ENCODE measurements at regions not wholly inside any gene's neighbourhood (a gene's known extent, or its start where the extent isn't known, plus 50 kb on each side); places are given as distances from the start of the nearest gene placed in this dataset.
A peak's percentile ranks its signal among the peaks of the same experiment; 100 is the strongest.

GRCh38 chr2:190742431-190742830 is 93.5 kb downstream of the NAB1 start:
- DNase-seq (no peak), ATAC-seq (replicated peaks in 1 of 4) (no peak)
- Mint-ChIP-seq H3K4me3 (no peak overlapping the region), H3K9me3 (no peaks in the 10 kb centered on the region), H3K27me3 (no peaks in the 10 kb centered on the region), H3K27ac (no peak overlapping the region), H3K4me1 (peaks cover 0 to 10% (median 0%) of the 10 kb centered on the region in 3 donors), H3K36me3 (no peaks in the 10 kb centered on the region)
- no peaks in the 10 kb centered on the region for H3K36me3 ChIP-seq (ENCODE audit: control insufficient read depth in 2 of 2, extremely low read depth in 1 of 2, insufficient read depth in 1 of 2, low read length in 1 of 2)
- H3K4me3 ChIP-seq (ENCODE audit: control insufficient read depth in 1 of 2, extremely low read depth in 1 of 2, low read length in 1 of 2), result no peak overlapping the region
- H3K27ac ChIP-seq (ENCODE audit: low read length), result no peak overlapping the region
- no peaks in the 10 kb centered on the region for H3K9me3 ChIP-seq
- POLR2A ChIA-PET, result no interaction called here
- CTCF ChIA-PET, result interaction anchor here in 1 of 2 donors (0.6 kb wide), 2 partner anchors 41 to 501 kb away, joined by 3 read pairs; no protein-coding TSS in a partner anchor
- H3K4me1 ChIP-seq (ENCODE audit: control insufficient read depth in 1 of 2, extremely low read depth in 1 of 2, insufficient read depth in 2 of 2, low read length in 2 of 2), result no peaks in the 10 kb centered on the region
- H3K27me3 ChIP-seq (replicated peaks in 1 of 2; ENCODE audit: control insufficient read depth in 2 of 2, extremely low read depth in 1 of 2, insufficient read depth in 2 of 2, low read length in 1 of 2), result peaks cover 0 to 4% of the 10 kb centered on the region in 2 experiments

GRCh38 chr2:190744041-190744440 is 95.2 kb downstream of the NAB1 start:
- POLR2A ChIA-PET, result interaction anchor here in 1 of 2 donors (0.7 kb wide), 1 partner anchor 945 kb away, joined by 4 read pairs; no protein-coding TSS in a partner anchor
- H3K4me3 Mint-ChIP-seq, result no peak overlapping the region
- Histone ChIP-seq H3K27me3 (replicated peaks in 1 of 2; ENCODE audit: control insufficient read depth in 2 of 2, extremely low read depth in 1 of 2, insufficient read depth in 2 of 2, low read length in 1 of 2) (peaks cover 0 to 4% of the 10 kb centered on the region in 2 experiments), H3K36me3 (ENCODE audit: control insufficient read depth in 2 of 2, extremely low read depth in 1 of 2, insufficient read depth in 1 of 2, low read length in 1 of 2) (no peaks in the 10 kb centered on the region), H3K4me1 (ENCODE audit: control insufficient read depth in 1 of 2, extremely low read depth in 1 of 2, insufficient read depth in 2 of 2, low read length in 2 of 2) (no peaks in the 10 kb centered on the region), H3K27ac (ENCODE audit: low read length) (no peak overlapping the region), H3K4me3 (ENCODE audit: control insufficient read depth in 1 of 2, extremely low read depth in 1 of 2, low read length in 1 of 2) (no peak overlapping the region), H3K9me3 (no peaks in the 10 kb centered on the region)
- no peaks in the 10 kb centered on the region for H3K27me3 Mint-ChIP-seq
- peaks cover 0 to 10% (median 0%) of the 10 kb centered on the region in 3 donors for H3K4me1 Mint-ChIP-seq
- H3K36me3 Mint-ChIP-seq, result no peaks in the 10 kb centered on the region
- no peak for DNase-seq
- no peak overlapping the region for H3K27ac Mint-ChIP-seq
- CTCF ChIA-PET, result no interaction called here
- no peak for ATAC-seq (replicated peaks in 1 of 4)
- no peaks in the 10 kb centered on the region for H3K9me3 Mint-ChIP-seq
- WGBS (ENCODE audit: insufficient coverage), result no CpG with 5 or more reads among the region's 2 CpGs

- H3K4me1 Mint-ChIP-seq, result peaks cover 0 to 10% (median 0%) of the 10 kb centered on the region in 3 donors
These were observed 98.3 kb downstream of the NAB1 start for GRCh38 chr2:190746971-190747761.

GRCh38 chr2:190748966-190749365 is 100.1 kb downstream of the NAB1 start:
- peaks cover 0 to 4% (median 0%) of the 10 kb centered on the region in 3 donors for H3K9me3 Mint-ChIP-seq
- no peaks in the 10 kb centered on the region for H3K36me3 Mint-ChIP-seq
- POLR2A ChIA-PET, result no interaction called here
- H3K4me1 Mint-ChIP-seq, result peaks cover 0 to 8% (median 0%) of the 10 kb centered on the region in 3 donors
- no peak for ATAC-seq (replicated peaks in 1 of 4)
- Histone ChIP-seq H3K4me3 (ENCODE audit: control insufficient read depth in 1 of 2, extremely low read depth in 1 of 2, low read length in 1 of 2) (no peak overlapping the region), H3K27me3 (replicated peaks in 1 of 2; ENCODE audit: control insufficient read depth in 2 of 2, extremely low read depth in 1 of 2, insufficient read depth in 2 of 2, low read length in 1 of 2) (peaks cover 0 to 4% of the 10 kb centered on the region in 2 experiments), H3K9me3 (no peaks in the 10 kb centered on the region), H3K36me3 (ENCODE audit: control insufficient read depth in 2 of 2, extremely low read depth in 1 of 2, insufficient read depth in 1 of 2, low read length in 1 of 2) (no peaks in the 10 kb centered on the region), H3K27ac (ENCODE audit: low read length) (no peak overlapping the region), H3K4me1 (ENCODE audit: control insufficient read depth in 1 of 2, extremely low read depth in 1 of 2, insufficient read depth in 2 of 2, low read length in 2 of 2) (no peaks in the 10 kb centered on the region)
- H3K27ac Mint-ChIP-seq, result no peak overlapping the region
- no peaks in the 10 kb centered on the region for H3K27me3 Mint-ChIP-seq
- no peak for DNase-seq
- no peak overlapping the region for H3K4me3 Mint-ChIP-seq
- WGBS (ENCODE audit: insufficient coverage), result no CpG with 5 or more reads among the region's 3 CpGs
- CTCF ChIA-PET, result no interaction called here

More at GRCh38 chr2:190746971-190747761, 98.3 kb downstream of the NAB1 start:
- WGBS (ENCODE audit: insufficient coverage), result 50% methylated on average over 2 of the region's 3 CpGs
- H3K27ac Mint-ChIP-seq, result no peak overlapping the region
- H3K27me3 Mint-ChIP-seq, result no peaks in the 10 kb centered on the region
- no peak for DNase-seq
- ChIA-PET CTCF (no interaction called here), POLR2A (no interaction called here)
- no peak overlapping the region for H3K4me3 ChIP-seq (ENCODE audit: control insufficient read depth in 1 of 2, extremely low read depth in 1 of 2, low read length in 1 of 2)
- H3K9me3 Mint-ChIP-seq, result no peaks in the 10 kb centered on the region
- no peaks in the 10 kb centered on the region for H3K4me1 ChIP-seq (ENCODE audit: control insufficient read depth in 1 of 2, extremely low read depth in 1 of 2, insufficient read depth in 2 of 2, low read length in 2 of 2)
- H3K36me3 Mint-ChIP-seq, result no peaks in the 10 kb centered on the region
- peaks cover 0 to 4% of the 10 kb centered on the region in 2 experiments for H3K27me3 ChIP-seq (replicated peaks in 1 of 2; ENCODE audit: control insufficient read depth in 2 of 2, extremely low read depth in 1 of 2, insufficient read depth in 2 of 2, low read length in 1 of 2)
- no peak for ATAC-seq (replicated peaks in 1 of 4)
- H3K4me3 Mint-ChIP-seq, result no peak overlapping the region
- no peak overlapping the region for H3K27ac ChIP-seq (ENCODE audit: low read length)
- no peaks in the 10 kb centered on the region for H3K36me3 ChIP-seq (ENCODE audit: control insufficient read depth in 2 of 2, extremely low read depth in 1 of 2, insufficient read depth in 1 of 2, low read length in 1 of 2)
- H3K9me3 ChIP-seq, result no peaks in the 10 kb centered on the region

GRCh38 chr2:190755772-190756415 is 107.0 kb downstream of the NAB1 start:
- Mint-ChIP-seq H3K4me3 (no peak overlapping the region), H3K27ac (no peak overlapping the region), H3K27me3 (no peaks in the 10 kb centered on the region), H3K4me1 (peaks cover 0 to 6% (median 0%) of the 10 kb centered on the region in 3 donors), H3K9me3 (peaks cover 0 to 4% (median 0%) of the 10 kb centered on the region in 3 donors), H3K36me3 (no peaks in the 10 kb centered on the region)
- WGBS (ENCODE audit: insufficient coverage), result 80% methylated on average over 2 of the region's 5 CpGs
- ATAC-seq (replicated peaks in 1 of 4) (no peak), DNase-seq (no peak)
- Histone ChIP-seq H3K36me3 (ENCODE audit: control insufficient read depth in 2 of 2, extremely low read depth in 1 of 2, insufficient read depth in 1 of 2, low read length in 1 of 2) (no peaks in the 10 kb centered on the region), H3K4me1 (ENCODE audit: control insufficient read depth in 1 of 2, extremely low read depth in 1 of 2, insufficient read depth in 2 of 2, low read length in 2 of 2) (no peaks in the 10 kb centered on the region), H3K27ac (ENCODE audit: low read length) (no peak overlapping the region), H3K9me3 (no peaks in the 10 kb centered on the region), H3K4me3 (ENCODE audit: control insufficient read depth in 1 of 2, extremely low read depth in 1 of 2, low read length in 1 of 2) (no peak overlapping the region), H3K27me3 (replicated peaks in 1 of 2; ENCODE audit: control insufficient read depth in 2 of 2, extremely low read depth in 1 of 2, insufficient read depth in 2 of 2, low read length in 1 of 2) (no peaks in the 10 kb centered on the region)
- POLR2A ChIA-PET, result no interaction called here
- CTCF ChIA-PET, result no interaction called here

- H3K4me3 Mint-ChIP-seq, result peak overlapping the region; percentile 34 to 62 (median 46)
- no peak for ATAC-seq (replicated peaks in 1 of 4)
- ChIA-PET CTCF (no interaction called here), POLR2A (no interaction called here)
- no peak for DNase-seq
- H3K4me1 Mint-ChIP-seq, result peaks cover 4 to 6% (median 5%) of the 10 kb centered on the region in 3 donors
- Histone ChIP-seq H3K27me3 (replicated peaks in 1 of 2; ENCODE audit: control insufficient read depth in 2 of 2, extremely low read depth in 1 of 2, insufficient read depth in 2 of 2, low read length in 1 of 2) (no peaks in the 10 kb centered on the region), H3K4me1 (ENCODE audit: control insufficient read depth in 1 of 2, extremely low read depth in 1 of 2, insufficient read depth in 2 of 2, low read length in 2 of 2) (no peaks in the 10 kb centered on the region), H3K4me3 (ENCODE audit: control insufficient read depth in 1 of 2, extremely low read depth in 1 of 2, low read length in 1 of 2) (no peak overlapping the region), H3K9me3 (no peaks in the 10 kb centered on the region), H3K27ac (ENCODE audit: low read length) (no peak overlapping the region), H3K36me3 (ENCODE audit: control insufficient read depth in 2 of 2, extremely low read depth in 1 of 2, insufficient read depth in 1 of 2, low read length in 1 of 2) (no peaks in the 10 kb centered on the region)
- H3K9me3 Mint-ChIP-seq, result no peaks in the 10 kb centered on the region
- H3K27ac Mint-ChIP-seq, result no peak overlapping the region
- 92% methylated on average over 4 of the region's 8 CpGs for WGBS (ENCODE audit: insufficient coverage)
- H3K36me3 Mint-ChIP-seq, result no peaks in the 10 kb centered on the region
- H3K27me3 Mint-ChIP-seq, result peaks cover 0 to 3% of the 10 kb centered on the region in 2 donors
These were observed 110.9 kb downstream of the NAB1 start for GRCh38 chr2:190759749-190760213.
